ENCODE measurements at regions not wholly inside any gene's neighbourhood (a gene's known extent, or its start where the extent isn't known, plus 50 kb on each side); places are given as distances from the start of the nearest gene placed in this dataset.
"Not testable (repeated sequence)": the region's sequence is repeated elsewhere in the genome, so short reads cannot be mapped to it uniquely, and the experiment has no call there.

DNA sequence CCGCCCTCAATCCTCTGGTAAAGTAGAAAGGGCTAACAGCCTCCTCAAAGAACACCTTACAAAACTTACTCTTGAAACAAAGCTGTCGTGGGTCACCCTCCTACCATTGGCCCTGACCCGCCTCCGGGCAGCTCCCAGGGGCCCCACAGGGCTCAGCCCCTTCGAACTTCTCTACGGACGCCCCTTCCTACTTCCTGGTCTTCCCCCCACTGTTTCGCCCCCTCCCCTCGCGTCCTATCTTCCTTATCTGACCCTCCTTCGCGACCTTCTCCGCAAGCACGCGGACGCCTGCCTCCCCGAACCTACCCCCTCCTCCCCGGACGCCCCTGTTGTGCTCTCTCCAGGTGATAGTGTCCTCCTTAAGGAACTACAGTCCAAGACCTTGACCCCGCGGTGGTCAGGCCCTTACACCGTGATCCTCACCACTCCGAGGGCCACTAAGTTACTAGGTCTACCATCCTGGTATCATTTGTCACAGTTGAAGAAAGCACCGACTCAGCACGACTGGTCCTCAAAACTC, 963.1 kb downstream of the RPA4 start:
- no peak for DNase-seq
- intact Hi-C loops (cut with DNase I): no loop called here

DNA sequence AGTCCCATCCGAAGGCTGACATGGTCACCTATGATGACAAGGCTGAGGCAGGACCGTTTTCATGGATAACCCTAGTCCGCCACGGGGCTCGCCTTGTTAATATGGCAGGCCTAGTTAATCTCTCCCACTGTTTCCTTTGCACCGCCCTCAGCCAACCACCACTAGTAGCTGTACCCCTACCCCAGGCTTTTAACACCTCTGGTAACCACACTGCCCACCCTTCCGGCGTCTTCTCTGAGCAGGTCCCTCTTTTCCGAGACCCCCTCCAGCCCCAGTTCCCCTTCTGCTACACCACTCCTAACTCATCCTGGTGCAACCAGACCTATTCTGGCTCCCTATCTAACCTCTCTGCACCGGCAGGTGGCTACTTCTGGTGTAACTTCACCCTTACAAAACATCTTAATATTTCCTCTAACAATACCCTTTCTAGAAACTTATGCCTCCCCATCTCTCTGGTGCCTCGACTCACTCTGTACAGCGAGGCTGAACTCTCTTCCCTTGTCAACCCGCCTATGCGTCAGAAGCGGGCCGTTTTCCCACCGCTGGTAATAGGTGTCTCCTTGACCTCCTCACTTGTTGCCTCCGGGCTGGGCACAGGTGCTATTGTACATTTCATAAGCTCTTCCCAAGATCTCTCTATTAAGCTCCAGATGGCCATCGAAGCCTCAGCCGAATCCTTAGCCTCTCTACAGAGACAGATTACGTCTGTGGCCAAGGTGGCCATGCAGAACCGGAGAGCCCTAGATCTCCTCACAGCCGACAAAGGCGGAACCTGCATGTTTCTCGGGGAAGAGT, 964.4 kb downstream of the RPA4 start:
- DNase-seq: no peak

DNA sequence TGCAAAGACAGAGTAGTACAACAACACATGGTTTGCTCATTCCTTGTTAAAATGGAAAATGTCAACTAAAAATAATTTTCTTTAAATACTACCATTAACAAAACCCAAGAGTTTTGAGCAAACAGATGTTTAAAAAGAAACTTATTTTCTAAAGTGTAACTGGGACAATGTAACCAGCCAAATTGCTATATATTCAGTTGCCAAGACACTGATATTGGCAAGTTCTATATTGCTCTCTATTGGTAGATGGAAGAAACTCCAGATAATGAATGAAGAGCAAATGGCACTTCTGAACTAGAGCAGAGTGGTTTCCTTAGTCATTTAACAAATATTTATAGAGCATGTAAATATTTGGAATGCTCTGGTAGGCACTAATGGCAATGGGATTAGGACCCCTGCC, 966.2 kb downstream of the RPA4 start:
- intact Hi-C loops (cut with DNase I): no loop called here
- DNase-seq: no peak

More for the DNA sequence above, 964.4 kb downstream of the RPA4 start:
- intact Hi-C loops (cut with DNase I): no loop called here

DNA sequence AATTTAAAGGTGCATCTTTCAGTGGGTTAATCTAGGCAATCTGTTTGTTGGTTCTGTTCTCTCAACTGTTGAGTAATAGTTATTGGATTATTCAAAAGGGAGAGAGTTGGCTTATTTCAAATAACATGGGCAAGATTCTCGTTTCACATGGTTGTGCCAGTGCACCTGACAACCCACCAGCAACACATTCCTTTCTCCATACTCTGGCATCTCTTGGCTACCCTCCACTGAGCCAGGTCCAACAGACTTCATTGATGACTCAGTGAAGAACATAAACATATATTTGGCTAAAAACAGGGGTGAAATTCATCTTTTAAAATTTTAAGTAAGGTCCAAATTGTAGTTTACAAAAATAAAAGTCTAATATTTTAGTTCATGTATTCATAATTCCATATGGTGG, 967.2 kb downstream of the RPA4 start:
- intact Hi-C loops (cut with DNase I): no loop called here
- DNase-seq: no peak

DNA sequence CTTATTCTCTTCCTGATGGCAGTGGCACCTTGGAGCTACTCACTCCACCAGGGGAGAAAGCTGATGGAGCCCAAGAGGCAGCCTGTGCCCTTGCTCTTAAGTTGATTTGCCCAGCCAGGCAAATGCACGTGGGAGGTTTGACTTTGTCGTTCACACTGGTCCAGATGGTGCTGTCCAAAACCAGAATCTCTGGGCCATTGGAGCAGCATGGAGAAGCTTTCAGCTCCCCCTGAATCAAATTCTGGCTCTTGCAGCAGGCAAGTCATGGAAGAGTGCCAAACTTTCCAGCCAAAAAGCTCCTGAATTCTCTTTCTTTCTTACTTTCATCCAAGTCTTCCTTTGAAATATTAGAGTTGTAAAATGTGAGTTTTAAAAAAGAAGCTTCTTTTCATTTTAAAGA, 970.4 kb downstream of the RPA4 start:
- intact Hi-C loops (cut with DNase I): no loop called here
- DNase-seq: peak in 10 of 42 donors; percentile 1 to 42 (median 16)

DNA sequence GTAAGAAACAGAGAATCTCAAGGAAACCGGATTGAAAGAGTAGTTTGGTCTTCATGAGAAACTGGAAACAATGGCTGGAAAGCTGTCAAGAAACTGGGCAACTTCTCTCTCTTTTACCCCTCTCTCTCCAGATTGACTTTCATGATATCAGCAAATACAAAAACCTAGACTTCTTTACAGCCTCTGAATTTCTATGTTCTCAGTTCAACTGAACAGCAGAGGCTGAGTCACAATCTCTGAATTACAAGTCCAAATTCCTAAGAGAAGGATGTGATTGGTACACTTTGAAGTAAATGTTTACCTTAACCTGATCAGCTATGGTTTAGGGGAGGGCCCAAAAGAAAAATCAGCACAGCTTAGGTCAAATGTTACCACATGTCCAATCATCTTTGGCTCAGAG, 974.9 kb downstream of the RPA4 start:
- no peak for DNase-seq
- intact Hi-C loops (cut with DNase I): no loop called here

DNA sequence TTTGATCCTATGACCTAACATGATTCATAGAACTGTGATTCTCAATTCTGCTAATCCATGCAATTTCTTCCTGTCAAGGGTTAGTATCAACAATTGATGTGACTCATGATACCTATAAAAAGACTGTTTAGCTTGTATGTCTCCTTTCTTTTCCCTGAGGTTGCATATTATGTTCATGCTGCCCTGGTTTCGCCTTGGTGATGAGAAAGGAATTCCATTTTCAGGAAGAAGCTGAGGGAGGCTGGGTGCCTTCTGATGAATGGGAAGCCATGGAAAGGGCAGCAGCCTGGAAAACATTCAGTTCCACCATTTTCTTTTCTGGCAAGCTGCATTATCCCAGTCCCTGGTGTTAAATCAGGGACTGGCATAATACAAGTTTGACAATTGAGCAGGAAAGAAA, 976.5 kb downstream of the RPA4 start:
- peak in 13 of 42 donors; percentile 4 to 64 (median 20) for DNase-seq
- intact Hi-C loops (cut with DNase I): no loop called here

DNA sequence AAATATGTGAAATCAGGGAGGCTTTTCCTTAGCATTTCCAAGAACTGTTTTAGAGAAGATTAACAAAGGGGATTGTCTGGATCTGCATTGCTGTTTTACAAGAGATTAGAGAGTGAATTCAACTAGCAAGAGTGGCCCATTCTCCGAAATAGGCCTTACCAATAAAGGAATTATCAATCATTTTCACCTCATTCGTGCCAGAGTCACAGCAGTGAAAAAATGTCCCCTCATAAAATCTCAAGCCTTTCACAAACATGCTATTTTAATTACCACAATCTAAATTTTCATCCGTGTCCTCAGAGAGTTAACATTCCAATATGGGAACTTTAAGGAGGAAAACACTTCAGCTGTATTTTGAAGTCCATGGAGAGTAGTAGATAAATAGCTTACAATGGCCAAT, 979.6 kb downstream of the RPA4 start:
- intact Hi-C loops (cut with DNase I): no loop called here
- DNase-seq: no peak

DNA sequence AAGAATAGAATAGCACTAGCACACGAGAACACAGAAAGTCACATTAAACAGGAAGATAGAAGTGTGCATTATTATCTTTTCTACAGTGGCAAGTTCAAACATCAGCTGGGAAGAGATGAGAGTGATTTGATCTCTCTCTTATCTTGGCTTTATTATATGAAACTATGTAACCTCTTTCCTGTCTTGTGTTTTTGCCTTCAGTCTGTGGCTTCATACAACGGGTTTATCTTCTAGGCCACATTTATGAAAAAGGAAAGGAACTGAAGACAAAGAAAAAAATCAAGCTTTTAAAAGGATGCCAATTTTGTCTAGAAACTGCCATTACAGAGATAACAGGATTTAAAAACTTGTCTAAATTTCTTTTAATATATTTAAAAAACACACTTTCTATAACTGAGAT, 983.6 kb downstream of the RPA4 start:
- intact Hi-C loops (cut with DNase I): no loop called here
- no peak for DNase-seq

DNA sequence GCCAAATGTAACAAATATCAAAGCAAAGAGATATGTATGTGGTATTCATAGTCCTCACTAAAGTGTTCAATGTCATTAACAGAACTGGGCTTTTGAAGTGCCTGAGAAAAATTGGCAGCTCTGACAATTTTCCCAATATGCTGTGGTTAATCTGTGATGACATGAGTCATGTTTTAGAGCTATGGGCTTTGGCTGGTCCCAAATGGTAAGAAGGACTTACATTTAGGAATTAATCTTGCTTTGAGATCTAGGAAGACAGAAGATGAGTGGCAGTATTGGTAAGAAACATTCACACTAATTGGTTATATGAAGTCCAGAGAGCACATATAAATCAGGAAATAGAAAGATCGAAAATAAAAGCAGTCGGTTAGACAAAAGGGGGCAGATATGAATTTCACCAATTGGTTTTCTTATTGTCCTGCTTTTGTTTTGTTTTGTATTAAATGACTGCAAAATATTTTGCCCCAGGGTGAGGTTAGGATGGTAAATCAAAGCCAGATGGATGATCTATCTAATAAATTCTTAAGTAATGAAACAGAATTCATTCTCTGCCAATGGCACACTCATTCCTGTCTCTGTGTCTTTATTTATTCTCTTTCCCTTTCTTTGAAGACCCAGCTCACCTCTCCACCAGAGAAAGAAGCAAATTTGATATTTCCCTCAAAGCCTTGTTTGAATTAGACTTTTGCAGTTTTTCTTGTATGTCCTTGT, 993.1 kb downstream of the RPA4 start:
- no peak for DNase-seq
- intact Hi-C loops (cut with DNase I): no loop called here

DNA sequence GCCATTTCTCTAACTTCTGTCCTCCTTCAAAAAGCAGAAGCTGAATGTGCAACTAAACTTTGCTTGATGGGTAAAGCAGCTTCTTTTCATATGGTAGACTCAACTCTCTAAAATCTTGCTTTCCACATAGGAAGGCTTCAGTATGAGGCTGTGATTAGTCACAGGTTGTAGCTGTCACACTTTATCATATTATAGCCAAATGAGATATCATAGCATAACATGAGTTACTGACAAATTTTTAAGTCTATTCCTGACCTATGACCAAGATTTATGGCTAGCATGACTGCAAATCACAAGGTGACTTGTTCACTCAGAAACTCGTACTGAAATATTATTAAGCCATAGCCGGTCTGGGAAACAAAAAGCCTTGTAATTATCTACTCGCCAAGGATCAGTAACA, 998.6 kb downstream of the RPA4 start:
- intact Hi-C loops (cut with DNase I): no loop called here
- DNase-seq: no peak

DNA sequence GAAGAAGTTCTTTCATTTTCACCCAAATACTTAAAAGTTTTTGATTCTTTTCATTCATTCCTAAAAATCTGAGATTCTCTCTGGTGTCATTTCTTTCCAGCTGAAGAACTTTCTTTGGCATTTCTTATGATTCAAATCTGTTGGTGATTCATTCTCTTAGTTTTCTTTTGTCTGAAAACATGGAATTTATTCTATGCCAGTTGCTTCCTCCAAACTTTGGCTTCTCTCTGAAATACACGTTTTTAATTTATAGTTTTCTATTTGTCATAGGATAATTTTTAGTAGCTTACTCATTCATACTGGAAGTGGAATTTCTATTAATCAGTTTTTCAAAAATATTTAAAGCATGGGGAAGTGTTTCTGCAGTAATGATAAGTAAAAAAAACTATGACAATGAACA, 1012.0 kb downstream of the RPA4 start:
- no peak for DNase-seq
- intact Hi-C loops (cut with DNase I): no loop called here

DNA sequence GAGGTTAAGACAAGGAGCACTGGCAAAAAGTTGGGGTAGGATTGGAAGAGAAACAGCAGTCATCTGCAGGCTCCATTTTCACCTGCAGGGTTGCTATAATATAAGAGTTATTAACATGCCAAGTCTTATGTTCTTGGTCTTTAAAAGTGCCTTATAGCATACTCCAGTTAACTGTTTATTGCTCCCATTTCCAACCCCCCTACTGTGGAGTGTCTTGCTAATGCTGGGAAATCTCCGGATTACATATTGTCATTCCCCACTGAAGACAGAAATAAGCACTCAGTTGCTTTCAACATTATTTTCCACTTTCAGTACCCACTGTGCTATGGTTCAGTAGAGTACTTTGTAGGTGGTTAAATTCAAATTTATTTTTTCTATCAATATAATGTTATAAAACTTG, 1014.3 kb downstream of the RPA4 start:
- no peak for DNase-seq
- intact Hi-C loops (cut with DNase I): no loop called here

DNA sequence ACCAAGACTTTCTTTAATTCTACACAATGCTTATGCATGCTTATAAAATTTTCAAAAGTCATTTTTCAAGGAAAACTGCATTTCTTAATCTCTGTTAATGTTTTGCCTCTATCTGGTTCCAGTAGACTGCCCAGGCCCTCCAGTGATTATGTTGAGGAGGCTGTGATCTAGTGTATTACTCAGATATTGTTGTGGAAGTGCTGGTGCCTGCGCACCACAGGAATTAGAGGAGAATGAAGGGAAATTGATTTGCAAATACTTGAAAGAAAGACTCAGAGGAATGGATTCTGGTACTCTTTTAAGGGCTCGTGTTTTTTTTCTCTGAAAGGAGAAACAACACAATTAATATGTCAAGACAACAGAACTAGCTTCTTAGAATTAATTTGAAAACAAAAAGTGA, 1015.1 kb downstream of the RPA4 start:
- no peak for DNase-seq
- intact Hi-C loops (cut with DNase I): no loop called here

DNA sequence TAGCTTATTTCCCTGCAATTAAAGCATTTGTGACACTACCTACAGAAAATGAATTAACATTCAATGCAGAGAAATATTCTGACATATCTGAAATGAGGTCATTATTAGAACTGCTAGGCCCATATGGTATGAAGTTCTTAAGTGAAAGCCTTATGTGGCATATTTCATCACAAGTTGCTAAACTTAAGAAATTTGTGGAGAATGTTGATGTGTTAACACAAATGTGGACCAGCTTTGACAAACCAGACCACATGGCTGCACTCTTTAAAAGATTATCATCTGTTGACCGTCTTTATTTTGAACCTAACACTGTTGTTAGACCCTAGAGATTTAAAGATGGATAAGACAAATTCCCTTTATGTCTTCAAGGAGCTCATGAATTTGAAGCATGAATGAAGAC, 1024.1 kb downstream of the RPA4 start:
- intact Hi-C loops (cut with DNase I): no loop called here
- DNase-seq: no peak

DNA sequence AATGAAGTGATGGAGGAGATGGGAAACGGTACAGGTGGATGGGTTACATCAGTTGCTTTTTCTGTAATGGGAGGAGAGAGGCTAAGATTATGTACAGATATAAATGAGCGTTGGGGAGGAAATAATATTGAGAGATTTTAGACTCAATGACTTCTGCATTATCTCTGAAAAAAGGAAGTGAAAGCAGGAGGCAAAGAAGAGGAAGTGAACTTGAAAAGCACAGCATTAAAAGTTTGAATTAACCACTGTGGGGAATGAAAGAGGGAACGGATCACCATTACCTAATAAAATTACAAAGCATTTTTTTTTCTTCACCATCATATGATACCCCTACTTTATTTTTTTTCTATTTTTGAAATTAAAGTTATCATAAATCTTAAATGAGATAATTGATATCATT, 1025.5 kb downstream of the RPA4 start:
- no peak for DNase-seq
- intact Hi-C loops (cut with DNase I): no loop called here

DNA sequence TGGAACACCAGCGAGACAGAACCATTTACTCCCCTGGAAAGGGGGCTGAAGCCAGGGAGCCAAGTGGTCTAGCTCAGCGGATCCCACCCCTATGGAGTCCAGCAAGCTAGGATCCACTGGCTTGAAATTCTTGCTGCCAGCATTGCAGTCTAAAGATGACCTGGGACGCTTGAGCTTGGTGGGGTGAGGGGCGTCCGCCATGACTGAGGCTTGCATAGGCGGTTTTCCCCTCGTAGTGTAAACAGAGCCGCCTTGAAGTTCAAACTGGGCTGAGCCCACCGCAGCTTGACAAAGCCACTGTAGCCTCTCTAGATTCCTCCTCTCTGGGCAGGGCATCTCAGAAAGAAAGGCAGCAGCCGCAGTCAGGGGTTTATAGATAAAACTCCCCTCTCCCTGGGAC, 1031.7 kb downstream of the RPA4 start:
- DNase-seq; intact Hi-C loops (cut with DNase I): not testable (repeated sequence)

DNA sequence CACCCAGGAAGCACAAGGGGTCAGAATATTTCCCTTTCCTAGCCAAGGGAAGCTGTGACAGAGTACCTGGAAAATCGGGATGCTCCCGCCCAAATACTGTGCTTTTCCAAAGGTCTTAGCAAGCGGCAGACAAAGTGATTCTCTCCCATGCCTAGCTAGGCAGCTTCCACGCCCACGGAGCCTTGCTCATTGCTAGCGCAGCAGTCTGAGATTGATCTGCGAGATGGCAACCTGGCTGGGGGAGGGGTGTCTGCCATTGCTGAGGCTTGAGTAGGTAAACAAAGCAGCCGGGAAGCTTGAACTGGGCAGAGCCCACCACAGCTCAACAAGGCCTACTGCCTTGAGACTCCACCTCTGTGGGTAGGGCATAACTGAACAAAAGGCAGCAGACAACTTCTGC, 1037.5 kb downstream of the RPA4 start:
- intact Hi-C loops (cut with DNase I); DNase-seq: not testable (repeated sequence)

DNA sequence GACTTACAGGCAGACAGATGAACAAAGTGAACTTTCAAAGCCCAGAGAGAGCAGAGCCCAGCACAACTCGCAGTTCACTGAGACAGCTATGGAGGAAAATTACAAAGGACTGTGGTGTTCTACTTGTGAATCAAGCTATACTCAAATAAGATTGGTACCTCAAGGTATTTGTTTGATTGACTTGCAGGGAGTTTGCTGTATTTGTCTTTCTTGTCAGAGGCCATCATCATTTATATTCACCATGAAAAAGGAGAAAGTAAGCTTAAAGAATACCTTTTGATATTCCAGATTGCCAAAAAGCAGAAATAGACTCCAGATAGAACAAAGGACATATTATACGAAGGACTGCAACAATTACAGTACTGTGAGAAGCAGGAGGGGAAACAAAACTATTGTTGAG, 1047.9 kb downstream of the RPA4 start:
- intact Hi-C loops (cut with DNase I): no loop called here
- DNase-seq: peak in 8 of 42 donors; percentile 1 to 42 (median 9)

DNA sequence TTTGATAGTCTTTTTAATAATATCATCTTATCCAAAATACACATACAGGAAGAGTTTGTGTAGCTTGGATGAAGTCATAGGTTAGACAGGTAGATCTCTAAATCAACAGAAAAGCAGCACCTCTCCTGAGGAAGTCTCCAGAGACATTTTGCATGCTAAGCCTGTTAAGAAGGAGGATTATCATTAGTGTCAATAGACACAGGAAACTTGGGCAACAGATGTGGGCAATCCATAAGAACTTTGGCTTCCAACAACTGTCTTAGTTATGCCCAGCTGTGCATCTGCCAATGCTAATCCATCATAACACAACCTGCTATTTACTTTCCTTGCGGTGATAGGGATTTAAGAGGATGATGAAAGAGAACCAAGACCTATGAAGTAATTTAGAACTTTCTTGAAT, 1052.6 kb downstream of the RPA4 start:
- DNase-seq: no peak
- intact Hi-C loops (cut with DNase I): no loop called here

DNA sequence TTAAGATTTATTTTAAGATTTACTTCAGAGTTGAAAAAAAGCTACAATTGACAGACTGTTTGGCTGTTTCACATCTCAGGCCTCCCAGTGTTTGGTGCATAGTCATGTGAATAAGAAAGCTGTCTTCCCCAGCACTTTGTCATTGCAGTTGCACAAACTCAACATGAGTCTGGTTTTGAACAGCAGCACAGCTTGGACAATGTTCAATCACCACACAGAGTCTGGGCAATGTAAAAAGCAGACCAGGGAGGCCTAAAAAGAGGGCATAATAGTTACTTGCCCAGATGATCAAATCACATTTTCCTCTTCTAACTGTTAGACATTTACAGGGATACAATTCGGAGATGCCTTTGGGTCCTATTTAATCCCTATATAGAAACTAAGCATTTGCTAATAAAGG, 1055.0 kb downstream of the RPA4 start:
- intact Hi-C loops (cut with DNase I): no loop called here
- peak in 1 of 42 donors; percentile 1 for DNase-seq
